Astrocyte (in vitro differentiated cells and primary cell): ENCODE measurements at regions not wholly inside any gene's neighbourhood (a gene's known extent, or its start where the extent isn't known, plus 50 kb on each side); places are given as distances from the start of the nearest gene placed in this dataset.

Experiments used
- CTCF ChIP-seq: IDR thresholded peaks from 2 replicates; pipeline ENCODE4 v1.5.1; 2011; ENCODE audit warnings: low read depth, mild to moderate bottlenecking, inconsistent platforms, low read length, moderate library complexity; ENCODE audit not compliant: insufficient read depth
- EZH2 ChIP-seq: IDR thresholded peaks from 2 replicates; pipeline ENCODE4 v1.6.1; 2012; ENCODE audit warnings: mild to moderate bottlenecking, low read length, inconsistent platforms; ENCODE audit not compliant: insufficient read depth

- no peak for TF ChIP-seq CTCF
- no peak for TF ChIP-seq EZH2
These were observed 151.3 kb upstream of the HSF2 start for GRCh38 chr6:122248001-122248669.
